SU-DHL-6 (cell line): ENCODE measurements at regions not wholly inside any gene's neighbourhood (a gene's known extent, or its start where the extent isn't known, plus 50 kb on each side); places are given as distances from the start of the nearest gene placed in this dataset.

ENCODE experiments used
- H2AFZ ChIP-seq: fragments of 200-600 bp; sonication (generic); 2 replicates; pipeline ENCODE4 v1.6.1; 2014; ENCODE audit warnings: low read depth, mild to moderate bottlenecking, moderate library complexity, mixed read lengths, antibody characterized with exemption, low read length; ENCODE audit not compliant: severe bottlenecking
- H3F3A ChIP-seq: fragments of 200-600 bp; shearing (Covaris generic); 2 replicates; pipeline ENCODE4 v1.6.0; 2016; ENCODE audit warnings: antibody characterized with exemption, mild to moderate bottlenecking; ENCODE audit not compliant: insufficient read depth
- H3K27ac ChIP-seq: fragments of 200-600 bp; sonication (generic); 2 replicates; pipeline ENCODE4 v1.5.1; 2016; ENCODE audit warnings: low read depth, mild to moderate bottlenecking, low read length, moderate library complexity, mixed read lengths
- H3K27me3 ChIP-seq: fragments of 200-600 bp; sonication (generic), shearing (Covaris generic); 2 replicates; pipeline ENCODE4 v1.6.0; 2014; ENCODE audit warnings: mild to moderate bottlenecking, low read length
- H3K36me3 ChIP-seq: fragments of 200-600 bp; sonication (generic); 2 replicates; pipeline ENCODE4 v1.6.1; 2014; ENCODE audit warnings: mild to moderate bottlenecking, low read length, mixed read lengths
- H3K4me2 ChIP-seq: fragments of 300-600, 200-600 bp; shearing (Covaris generic), sonication (generic); 2 replicates; pipeline ENCODE4 v1.6.0; 2014; ENCODE audit warnings: low read length, low read depth, mild to moderate bottlenecking; ENCODE audit not compliant: poor library complexity, severe bottlenecking
- H3K4me3 ChIP-seq: fragments of 200-600 bp; sonication (generic); 2 replicates; pipeline ENCODE4 v1.5.1; 2014; ENCODE audit warnings: antibody characterized with exemption, low read length, mild to moderate bottlenecking, mixed read lengths; ENCODE audit not compliant: insufficient read depth, poor library complexity, severe bottlenecking
- H3K79me2 ChIP-seq: fragments of 200-600 bp; sonication (generic); 2 replicates; pipeline ENCODE4 v1.6.1; 2014; ENCODE audit warnings: mild to moderate bottlenecking, low read length, moderate library complexity; ENCODE audit not compliant: insufficient read depth
- H3K9ac ChIP-seq: fragments of 200-600 bp; sonication (generic); 2 replicates; pipeline ENCODE4 v1.7.0; 2014; ENCODE audit warnings: mild to moderate bottlenecking, low read length
- H3K9me2 ChIP-seq: fragments of 200-600 bp; sonication (generic); replicated peaks from 2 replicates; pipeline ENCODE4 v1.6.1; 2014; ENCODE audit warnings: low read length; ENCODE audit not compliant: insufficient read depth
- H3K9me3 ChIP-seq: fragments of 200-600 bp; sonication (generic); 2 replicates; pipeline ENCODE4 v1.6.1; 2014; ENCODE audit warnings: low read length, mixed read lengths; ENCODE audit not compliant: insufficient read depth
- H4K20me1 ChIP-seq: fragments of 200-600 bp; sonication (generic); 2 replicates; pipeline ENCODE4 v1.6.1; 2014; ENCODE audit warnings: low read depth, mild to moderate bottlenecking, antibody characterized with exemption, low read length, moderate library complexity, mixed read lengths
- CTCF ChIP-seq: fragments of 200-600 bp; sonication (generic); IDR thresholded peaks from one replicate; pipeline ENCODE4 v1.5.1; 2017; ENCODE audit warnings: antibody characterized with exemption, mild to moderate bottlenecking, low read length, moderate library complexity; ENCODE audit not compliant: insufficient read depth, poor library complexity, severe bottlenecking
- EZH2phosphoT487 ChIP-seq: fragments of 200-600 bp; sonication (generic), shearing (Covaris generic); conservative IDR thresholded peaks from 2 replicates; pipeline ENCODE4 v1.6.1; 2018; ENCODE audit warnings: mild to moderate bottlenecking, antibody characterized with exemption, low read length, moderate library complexity, mixed read lengths

- Histone ChIP-seq H3K4me3 (no peak overlapping the region), H3F3A (peaks cover 23% of the 10 kb centered on the region), H3K36me3 (no peaks in the 10 kb centered on the region), H3K27me3 (no peaks in the 10 kb centered on the region), H3K4me2 (peak overlapping the region; percentile 81), H3K9ac (peak overlapping the region; percentile 36), H4K20me1 (no peaks in the 10 kb centered on the region), H2AFZ (peak overlapping the region; percentile 54), H3K27ac (peak overlapping the region; percentile 87), H3K9me2 (no peaks in the 10 kb centered on the region), H3K79me2 (no peaks in the 10 kb centered on the region; the same call in 1 of the 2 replicates), H3K9me3 (no peaks in the 10 kb centered on the region)
- TF ChIP-seq CTCF, result no peak
- no peak for TF ChIP-seq EZH2phosphoT487
Observed at GRCh38 chr14:22383515-22384166, 205.4 kb downstream of the DAD1 start.

- Histone ChIP-seq H3K9ac (peak overlapping the region; percentile 36), H4K20me1 (no peaks in the 10 kb centered on the region), H3K27ac (peak overlapping the region; percentile 87), H2AFZ (peak overlapping the region; percentile 54), H3K36me3 (no peaks in the 10 kb centered on the region), H3K9me2 (no peaks in the 10 kb centered on the region), H3K4me2 (peak overlapping the region; percentile 81), H3K9me3 (no peaks in the 10 kb centered on the region), H3F3A (peaks cover 23% of the 10 kb centered on the region), H3K27me3 (no peaks in the 10 kb centered on the region), H3K79me2 (no peaks in the 10 kb centered on the region), H3K4me3 (no peak overlapping the region)
- TF ChIP-seq CTCF (no peak), EZH2phosphoT487 (no peak)
Observed at GRCh38 chr14:22382955-22383354, 206.1 kb downstream of the DAD1 start.

- Histone ChIP-seq H3K27ac (no peak overlapping the region), H3F3A (peaks cover 23% of the 10 kb centered on the region), H3K36me3 (no peaks in the 10 kb centered on the region), H3K27me3 (no peaks in the 10 kb centered on the region), H3K4me2 (no peak overlapping the region), H3K9me3 (no peaks in the 10 kb centered on the region), H3K79me2 (no peaks in the 10 kb centered on the region), H2AFZ (no peak overlapping the region), H3K9ac (0 out of 2 replicates have a peak overlapping the region, but pooled peaks have one; percentile 36), H4K20me1 (no peaks in the 10 kb centered on the region), H3K9me2 (no peaks in the 10 kb centered on the region), H3K4me3 (no peak overlapping the region)
- TF ChIP-seq EZH2phosphoT487, result no peak
- no peak for TF ChIP-seq CTCF
Observed at GRCh38 chr14:22382395-22382794, 206.6 kb downstream of the DAD1 start.
